Mesodermal cell (in vitro differentiated cells): ENCODE measurements at regions not wholly inside any gene's neighbourhood (a gene's known extent, or its start where the extent isn't known, plus 50 kb on each side); places are given as distances from the start of the nearest gene placed in this dataset.
"Not testable (repeated sequence)": the region's sequence is repeated elsewhere in the genome, so short reads cannot be mapped to it uniquely, and the experiment has no call there.

Source experiments
- H3K27ac ChIP-seq: 2 replicates; pipeline ENCODE4 v1.7.0; 2013; ENCODE audit warnings: mild to moderate bottlenecking, low read depth, low read length, moderate library complexity; ENCODE audit not compliant: severe bottlenecking
- H3K36me3 ChIP-seq: 2 replicates; pipeline ENCODE4 v1.7.1; 2013; ENCODE audit warnings: mild to moderate bottlenecking, low read length, moderate library complexity; ENCODE audit not compliant: control insufficient read depth, insufficient read depth
- H3K4me1 ChIP-seq: one replicate; pipeline ENCODE4 v1.7.1; 2013; ENCODE audit warnings: mild to moderate bottlenecking, low read length; ENCODE audit not compliant: insufficient read depth, control insufficient read depth, poor library complexity, severe bottlenecking
- H3K4me3 ChIP-seq: 2 replicates; pipeline ENCODE4 v1.7.0; 2013; ENCODE audit warnings: low read length, control low read depth, mild to moderate bottlenecking; ENCODE audit not compliant: insufficient read depth, poor library complexity, severe bottlenecking; ENCODE audit errors: extremely low read depth
- H3K9me3 ChIP-seq: 2 replicates; pipeline ENCODE4 v1.7.1; 2013; ENCODE audit warnings: mild to moderate bottlenecking, low read length, moderate library complexity; ENCODE audit not compliant: control insufficient read depth
- WGBS, 2 experiments: methylation state at CpG; one replicate each; pipeline ENCODE4 v1.1.5; 2013; ENCODE audit warnings: missing lambda C conversion rate in 2 of 2; ENCODE audit not compliant: insufficient coverage in 2 of 2; 5-methylcytosine and 5-hydroxymethylcytosine counted together

DNA sequence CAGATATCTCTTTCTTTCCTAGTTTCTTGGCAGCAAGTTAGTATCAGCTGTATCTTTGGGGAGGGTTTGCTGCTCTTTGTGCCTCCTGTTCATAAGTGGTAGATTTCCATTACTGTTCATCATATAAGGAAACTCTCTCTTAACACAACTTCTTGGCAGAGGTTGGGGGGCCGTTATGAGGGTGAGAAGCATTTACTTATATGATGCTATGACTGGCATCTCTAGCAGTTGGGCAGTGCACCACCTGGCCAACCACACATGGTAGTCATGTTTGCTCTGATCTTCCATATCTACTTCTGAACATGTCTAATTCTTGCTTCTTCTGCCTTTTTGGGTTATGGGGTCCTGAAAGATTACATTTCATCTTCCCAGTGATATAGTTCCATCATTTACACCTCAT is 282.2 kb downstream of the CYRIA start:
- Histone ChIP-seq H3K27ac (no peak overlapping the region), H3K4me1 (no peaks in the 10 kb centered on the region), H3K4me3 (no peak overlapping the region), H3K9me3 (no peaks in the 10 kb centered on the region), H3K36me3 (no peaks in the 10 kb centered on the region)
- no CpG with 5 or more reads among the region's 1 CpG for WGBS, 2 experiments

DNA sequence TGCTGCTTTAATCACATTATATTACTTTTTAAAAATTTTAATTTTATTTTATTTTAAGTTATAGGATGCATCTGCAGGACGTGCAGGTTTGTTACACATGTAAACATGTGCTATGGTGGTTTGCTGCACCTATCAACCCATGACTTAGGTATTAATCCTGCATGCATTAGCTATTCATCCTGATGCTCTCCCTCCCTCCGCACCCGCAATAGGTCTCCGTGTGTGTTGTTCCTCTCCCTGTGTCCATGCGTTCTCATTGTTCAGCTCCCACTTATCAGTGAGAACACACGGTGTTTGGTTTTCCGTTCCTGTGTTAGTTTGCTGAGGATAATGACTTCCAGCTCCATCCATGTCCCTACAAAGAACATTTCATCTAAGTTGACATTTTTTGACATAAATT is 283.2 kb downstream of the CYRIA start:
- Histone ChIP-seq H3K36me3 (no peaks in the 10 kb centered on the region), H3K4me3 (no peak overlapping the region), H3K4me1 (no peaks in the 10 kb centered on the region), H3K9me3 (no peaks in the 10 kb centered on the region), H3K27ac (no peak overlapping the region)
- 82 to 94% methylated on average over 5 of the region's 7 CpGs for WGBS, 2 experiments

DNA sequence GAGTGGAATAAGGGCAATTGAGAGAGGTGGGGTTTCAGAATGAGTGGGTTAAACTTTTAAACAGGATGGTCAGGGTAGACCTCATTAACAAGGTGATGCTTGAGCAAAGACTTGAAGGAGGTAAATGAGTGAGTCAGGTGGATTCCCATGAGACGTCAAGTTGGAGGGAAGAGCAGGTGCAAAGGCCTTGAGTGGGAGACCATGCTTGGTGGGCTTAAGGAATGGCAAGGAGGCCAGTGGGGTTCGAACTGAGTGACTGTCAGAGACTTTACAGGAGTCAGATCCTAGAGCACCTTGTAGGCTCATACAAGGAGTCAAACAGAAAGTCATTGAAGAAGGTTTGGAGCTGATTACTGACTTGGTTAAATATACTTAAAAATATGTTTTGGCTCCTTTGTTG is 284.1 kb downstream of the CYRIA start:
- Histone ChIP-seq H3K9me3 (no peaks in the 10 kb centered on the region), H3K4me3 (no peak overlapping the region), H3K4me1 (no peaks in the 10 kb centered on the region), H3K27ac (no peak overlapping the region), H3K36me3 (no peaks in the 10 kb centered on the region)
- 86 to 89% methylated on average over 2 of the region's 2 CpGs for WGBS, 2 experiments

DNA sequence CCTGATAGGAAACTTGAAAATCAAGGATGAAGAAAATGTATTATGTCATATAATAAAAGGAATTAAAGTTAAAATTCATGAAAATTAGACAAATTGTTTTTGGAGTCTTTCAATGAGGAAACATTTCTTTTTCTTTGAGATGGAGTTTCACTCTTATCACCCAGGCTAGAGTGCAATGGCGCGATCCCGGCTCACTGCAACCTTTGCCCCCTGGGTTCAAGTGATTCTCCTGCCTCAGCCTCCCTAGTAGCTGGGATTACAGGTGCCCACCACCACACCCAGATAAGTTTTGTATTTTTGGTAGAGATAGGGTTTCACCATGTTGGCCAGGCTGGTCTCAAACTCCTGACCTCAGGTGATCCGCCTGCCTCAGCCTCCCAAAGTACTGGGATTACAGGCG is 285.7 kb downstream of the CYRIA start:
- H3K4me1 ChIP-seq, H3K4me3 ChIP-seq, H3K36me3 ChIP-seq, H3K27ac ChIP-seq, H3K9me3 ChIP-seq: not testable (repeated sequence)
- no CpG with 5 or more reads among the region's 5 CpGs for WGBS, 2 experiments

DNA sequence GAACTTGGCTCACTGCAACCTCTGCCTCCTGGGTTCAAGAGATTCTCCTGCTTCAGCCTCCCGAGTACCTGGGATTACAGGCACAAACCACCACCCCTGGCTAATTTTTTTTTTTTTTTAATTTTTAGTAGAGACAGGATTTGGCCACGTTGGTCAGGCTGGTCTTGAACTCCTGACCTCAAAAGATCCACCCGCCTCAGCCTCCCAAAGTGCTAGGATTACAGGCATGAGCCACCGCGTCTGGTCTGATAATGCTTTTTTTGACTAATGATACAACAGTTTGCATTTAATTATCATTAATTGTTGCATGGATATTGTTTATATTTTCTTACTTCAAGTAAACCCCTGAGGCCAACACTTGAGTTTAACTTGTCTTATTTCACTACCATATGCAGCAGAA is 286.6 kb downstream of the CYRIA start:
- H3K36me3 ChIP-seq, H3K4me1 ChIP-seq, H3K9me3 ChIP-seq, H3K4me3 ChIP-seq, H3K27ac ChIP-seq: not testable (repeated sequence)
- 83% methylated on average over 2 of the region's 5 CpGs; no CpG with 5 or more reads in 1 of the 2 experiments for WGBS, 2 experiments

DNA sequence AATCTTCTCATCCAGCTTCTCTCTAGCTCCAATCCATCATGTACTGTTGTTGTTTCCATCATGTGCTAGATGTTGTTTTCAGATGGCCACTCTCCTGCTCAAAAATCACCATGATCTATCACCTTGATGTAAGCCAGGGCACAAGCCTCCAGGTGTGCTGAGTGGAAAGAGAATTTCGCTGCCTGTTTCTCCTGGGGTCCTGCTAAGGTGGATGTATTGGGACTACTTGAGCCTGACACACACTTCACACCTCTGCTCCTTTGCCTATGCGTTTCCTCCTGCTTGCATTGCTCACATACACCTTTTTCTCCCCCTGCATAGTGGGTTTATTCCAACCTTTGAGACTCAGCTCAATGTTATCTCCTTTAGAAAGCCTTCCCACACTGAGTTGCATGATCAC is 287.6 kb downstream of the CYRIA start:
- Histone ChIP-seq H3K36me3 (no peaks in the 10 kb centered on the region), H3K4me3 (no peak overlapping the region), H3K27ac (no peak overlapping the region), H3K9me3 (no peaks in the 10 kb centered on the region), H3K4me1 (no peaks in the 10 kb centered on the region)
- 95% methylated on average over 2 of the region's 2 CpGs; no CpG with 5 or more reads in 1 of the 2 experiments for WGBS, 2 experiments

DNA sequence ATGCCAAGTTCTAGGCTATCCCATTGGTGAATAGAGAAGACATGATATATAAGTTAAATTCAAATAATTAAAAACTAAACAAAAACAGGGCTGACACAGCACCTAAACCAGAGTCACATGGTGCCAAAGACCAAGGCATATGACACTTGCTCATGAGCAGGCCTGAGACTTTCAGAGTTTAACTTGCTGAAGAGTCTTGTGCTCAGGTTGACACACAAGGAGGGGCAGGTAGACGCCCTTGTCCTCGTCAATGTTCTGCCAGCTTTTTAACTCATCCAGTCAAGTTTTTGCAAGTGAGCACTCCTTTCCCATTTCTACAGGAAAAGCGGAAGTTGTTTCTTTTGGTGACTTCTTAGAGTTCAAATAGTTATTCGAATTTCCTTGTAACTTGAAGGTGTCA is 289.7 kb downstream of the CYRIA start:
- H3K4me1 ChIP-seq = no peaks in the 10 kb centered on the region
- no peak overlapping the region for H3K27ac ChIP-seq
- WGBS, 2 experiments = 100% methylated on average over 2 of the region's 4 CpGs
- H3K4me3 ChIP-seq = no peak overlapping the region
- no peaks in the 10 kb centered on the region for H3K36me3 ChIP-seq
- no peaks in the 10 kb centered on the region for H3K9me3 ChIP-seq

DNA sequence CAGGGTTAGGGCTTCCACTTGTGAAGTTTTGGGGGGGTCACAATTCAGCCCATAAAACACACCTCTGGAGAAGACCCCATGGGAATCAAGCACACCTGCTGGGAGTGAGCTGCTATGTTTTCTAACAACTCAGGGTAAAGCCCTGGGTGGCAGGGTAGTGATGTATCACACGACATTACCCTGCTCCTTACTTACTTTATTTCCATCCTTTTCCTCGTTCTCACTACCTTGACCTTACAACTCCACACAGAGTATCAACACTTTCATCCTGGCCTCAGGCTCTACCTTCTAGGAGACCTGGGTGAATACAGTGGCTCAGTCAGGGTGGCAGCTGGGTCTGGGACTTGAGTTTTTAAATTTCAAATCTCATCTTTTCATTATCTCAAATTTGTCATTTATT is 290.3 kb downstream of the CYRIA start:
- Histone ChIP-seq H3K36me3 (no peaks in the 10 kb centered on the region), H3K9me3 (no peaks in the 10 kb centered on the region), H3K4me3 (no peak overlapping the region), H3K4me1 (no peaks in the 10 kb centered on the region), H3K27ac (no peak overlapping the region)
- 75 to 100% methylated on average over 2 of the region's 2 CpGs for WGBS, 2 experiments

DNA sequence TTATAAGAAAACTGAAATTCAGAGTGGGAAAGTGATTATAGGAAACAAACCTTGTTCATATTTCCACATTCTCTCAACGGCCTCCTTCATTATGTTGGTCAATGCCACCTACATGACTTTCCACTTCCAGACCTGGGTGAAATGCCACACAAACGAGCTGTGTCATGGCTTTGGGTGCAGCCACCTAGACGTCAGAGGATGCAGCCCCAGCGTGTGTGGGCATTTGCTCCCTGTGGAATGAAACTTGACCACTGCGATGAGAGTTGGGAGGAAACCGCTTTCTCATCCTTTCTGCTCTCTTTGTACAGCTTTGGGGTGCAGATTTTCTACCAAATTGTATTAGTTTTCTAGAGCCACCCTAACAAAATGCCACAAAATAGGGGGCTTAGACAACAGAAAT is 291.0 kb downstream of the CYRIA start:
- H3K4me3 ChIP-seq = no peak overlapping the region
- WGBS, 2 experiments = 91 to 98% methylated on average over 5 to 6 of the region's 6 CpGs
- no peaks in the 10 kb centered on the region for H3K9me3 ChIP-seq
- H3K27ac ChIP-seq = no peak overlapping the region
- no peaks in the 10 kb centered on the region for H3K36me3 ChIP-seq
- H3K4me1 ChIP-seq = no peaks in the 10 kb centered on the region

DNA sequence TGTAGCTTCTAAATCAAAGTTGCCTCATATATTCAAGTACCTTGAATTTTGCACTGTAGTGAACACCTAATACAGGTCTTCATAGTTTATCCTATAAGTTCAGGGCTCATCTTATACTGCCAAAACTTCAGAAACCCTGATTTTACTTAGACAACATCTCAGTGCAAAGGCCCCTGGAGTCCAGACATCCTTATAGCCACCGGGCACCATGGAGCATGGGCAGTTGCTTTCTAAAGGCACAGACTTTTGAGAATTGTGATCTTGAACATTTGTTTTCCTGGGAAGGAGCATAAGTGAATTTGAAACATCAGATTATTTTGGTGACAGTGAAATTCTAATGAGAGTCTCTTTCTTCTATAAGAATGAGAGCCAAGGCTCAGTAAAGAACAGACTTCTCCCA is 292.3 kb downstream of the CYRIA start:
- no peak overlapping the region for H3K4me3 ChIP-seq
- H3K36me3 ChIP-seq = no peaks in the 10 kb centered on the region
- WGBS, 2 experiments = 80% methylated on average over 1 of the region's 1 CpG; no CpG with 5 or more reads in 1 of the 2 experiments
- no peaks in the 10 kb centered on the region for H3K9me3 ChIP-seq
- no peaks in the 10 kb centered on the region for H3K4me1 ChIP-seq
- no peak overlapping the region for H3K27ac ChIP-seq

DNA sequence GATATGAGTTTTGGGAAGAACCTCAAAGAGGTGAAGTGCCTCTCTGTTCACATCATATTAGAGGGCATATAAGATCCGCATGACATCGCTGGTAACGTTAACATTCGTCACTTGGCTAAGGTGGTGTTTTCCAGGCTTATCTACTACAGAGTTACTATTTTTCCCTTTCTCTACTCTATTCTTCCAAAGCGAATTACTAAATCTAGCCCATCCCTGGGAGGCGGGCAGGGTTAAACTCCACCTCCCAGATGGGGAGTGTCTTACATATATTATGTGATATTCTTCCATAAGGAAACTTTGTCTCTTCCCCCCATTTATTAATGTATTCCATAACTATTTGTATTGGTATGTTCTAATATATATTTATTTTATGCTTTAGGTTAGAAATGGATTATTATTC is 293.9 kb downstream of the CYRIA start:
- Histone ChIP-seq H3K4me3 (no peak overlapping the region), H3K4me1 (no peaks in the 10 kb centered on the region), H3K36me3 (no peaks in the 10 kb centered on the region), H3K27ac (no peak overlapping the region), H3K9me3 (no peaks in the 10 kb centered on the region)
- 89 to 100% methylated on average over 4 of the region's 6 CpGs for WGBS, 2 experiments

DNA sequence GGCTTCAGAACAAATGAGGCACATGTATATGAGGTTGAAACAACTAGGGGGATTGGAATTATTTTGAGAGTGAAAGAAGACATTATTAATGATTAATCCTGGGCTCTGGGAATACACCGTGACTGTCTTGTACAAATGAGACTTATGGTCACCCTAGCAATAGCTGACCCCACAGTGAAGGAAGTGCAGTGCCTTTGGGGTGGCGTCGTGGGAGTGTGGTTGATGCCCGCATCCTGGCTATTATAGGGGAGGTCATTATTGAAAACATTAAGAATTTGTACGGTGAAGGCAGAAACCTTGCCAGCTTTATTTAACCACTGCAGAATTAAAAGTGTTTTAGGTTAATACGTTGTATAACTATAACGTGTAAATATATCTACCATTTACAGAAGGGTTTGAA is 296.7 kb downstream of the CYRIA start:
- no peak overlapping the region for H3K4me3 ChIP-seq
- H3K36me3 ChIP-seq = no peaks in the 10 kb centered on the region
- WGBS, 2 experiments = 76 to 85% methylated on average over 3 of the region's 7 CpGs
- H3K27ac ChIP-seq = no peak overlapping the region
- H3K4me1 ChIP-seq = no peaks in the 10 kb centered on the region
- no peaks in the 10 kb centered on the region for H3K9me3 ChIP-seq
